ENCODE measurements at regions not wholly inside any gene's neighbourhood (a gene's known extent, or its start where the extent isn't known, plus 50 kb on each side); places are given as distances from the start of the nearest gene placed in this dataset.

DNA sequence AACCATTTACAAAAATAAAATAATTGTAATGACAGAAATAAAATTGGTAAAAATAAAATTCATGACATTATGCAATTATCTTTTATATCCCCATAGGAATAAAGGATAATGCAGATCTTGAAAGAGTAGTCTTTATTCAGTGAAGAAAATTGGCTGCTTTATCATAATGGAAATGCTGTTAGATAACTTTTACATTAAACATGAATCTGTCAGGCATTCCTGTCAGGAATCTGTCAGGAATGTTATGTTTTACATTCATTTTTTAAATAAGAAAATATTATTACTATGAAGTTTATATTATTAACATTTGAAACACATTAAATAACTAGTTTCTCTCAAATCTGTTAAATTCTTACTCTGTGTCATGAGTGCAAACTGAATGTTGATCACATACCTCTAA is 1024.7 kb upstream of the TMEFF2 start (continued):
- TF ChIP-seq, protein P1, sequence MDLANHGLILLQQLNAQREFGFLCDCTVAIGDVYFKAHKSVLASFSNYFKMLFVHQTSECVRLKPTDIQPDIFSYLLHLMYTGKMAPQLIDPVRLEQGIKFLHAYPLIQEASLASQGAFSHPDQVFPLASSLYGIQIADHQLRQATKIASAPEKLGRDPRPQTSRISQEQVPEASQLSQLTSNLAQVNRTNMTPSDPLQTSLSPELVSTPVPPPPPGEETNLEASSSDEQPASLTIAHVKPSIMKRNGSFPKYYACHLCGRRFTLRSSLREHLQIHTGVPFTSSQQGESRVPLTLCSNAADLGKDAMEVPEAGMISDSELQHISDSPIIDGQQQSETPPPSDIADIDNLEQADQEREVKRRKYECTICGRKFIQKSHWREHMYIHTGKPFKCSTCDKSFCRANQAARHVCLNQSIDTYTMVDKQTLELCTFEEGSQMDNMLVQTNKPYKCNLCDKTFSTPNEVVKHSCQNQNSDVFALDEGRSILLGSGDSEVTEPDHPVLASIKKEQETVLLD (CRISPR knock-in tag; IDR thresholded peaks at IDR 0.05; ENCODE audit: low read depth), result no peak
- no peak for TF ChIP-seq CHD4 (IDR thresholded peaks at IDR 0.05; ENCODE audit: borderline replicate concordance, low read length)
- TF ChIP-seq KDM3A (CRISPR knock-in tag; IDR thresholded peaks at IDR 0.05; ENCODE audit: low read depth), result no peak
- TF ChIP-seq SNAPC2 (CRISPR knock-in tag; IDR thresholded peaks at IDR 0.05), result no peak
- no peak for TF ChIP-seq RCOR2 (CRISPR knock-in tag; IDR thresholded peaks at IDR 0.05)

DNA sequence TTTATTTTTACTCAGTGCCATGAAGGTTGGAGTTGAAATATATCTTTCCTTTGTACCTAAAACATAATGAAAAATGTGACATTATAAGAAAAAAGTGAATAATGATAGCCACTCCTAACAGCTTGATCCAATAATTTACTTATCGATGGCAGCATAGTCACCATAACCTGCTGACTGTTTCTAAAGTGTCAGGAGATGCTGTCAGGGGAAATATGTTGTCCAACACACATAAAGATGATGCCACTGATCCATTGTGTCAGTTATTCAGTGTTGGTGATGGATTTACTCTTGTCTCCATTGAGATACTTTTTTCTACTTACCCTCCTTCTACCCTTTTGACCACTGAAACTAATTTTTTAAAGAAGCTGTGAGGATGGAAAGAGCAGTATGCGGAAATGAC is 1006.9 kb upstream of the TMEFF2 start:
- CTCF ChIA-PET (ENCODE audit: low intra/inter-chr PET ratio, low total read pairs), result no interaction called here
- no TSS peak for BruUV-seq (replicated peaks)
- Histone ChIP-seq H3K27ac (ENCODE audit: extremely low read length, insufficient read depth, low read length) (no peak overlapping the region), H3K4me3 (replicated peaks in 1 of 3; ENCODE audit: insufficient read depth in 1 of 3, low read depth in 2 of 3, low read length in 3 of 3) (no peak overlapping the region), H3K4me2 (ENCODE audit: low read depth, low read length) (no peak overlapping the region), H4K20me1 (ENCODE audit: insufficient read depth, low read length) (no peaks in the 10 kb centered on the region), H3K9ac (ENCODE audit: insufficient read depth, low read depth, low read length) (no peak overlapping the region), H3K36me3 (replicated peaks in 1 of 2; ENCODE audit: control insufficient read depth in 1 of 2, insufficient read depth in 2 of 2, low read length in 2 of 2) (no peaks in the 10 kb centered on the region), H3K79me2 (ENCODE audit: insufficient read depth, low read length) (no peaks in the 10 kb centered on the region), H3K4me1 (ENCODE audit: insufficient read depth, low read length) (no peaks in the 10 kb centered on the region), H3K27me3 (ENCODE audit: control insufficient read depth in 1 of 2, insufficient read depth in 2 of 2, low read length in 2 of 2) (0 out of 5 replicates have a peak, but pooled peaks cover 0 to 1% of the 10 kb centered on the region in 2 experiments), H3K9me3 (ENCODE audit: low read length) (no peaks in the 10 kb centered on the region), H2AFZ (ENCODE audit: low read length) (no peak overlapping the region)
- DNase-seq (ENCODE audit: low spot score) (no peak), ATAC-seq (no peak), FAIRE-seq (no peak)
- in situ Hi-C loops (cut with HindIII; ENCODE audit: extremely low pct_ligation_motif_present, low pct_unique_long_range_greater_than_20kb), result no loop called here
- WGBS (ENCODE audit: low lambda C conversion rate), result 45% methylated on average over 2 of the region's 2 CpGs
- intact Hi-C loops (cut with micrococcal nuclease; ENCODE audit: unreplicated experiment), result no loop called here
- POLR2A ChIA-PET, result no interaction called here
- TF ChIP-seq ZNF101 (CRISPR knock-in tag; IDR thresholded peaks at IDR 0.05; ENCODE audit: borderline replicate concordance, low read depth) (no peak), MBD4 (IDR thresholded peaks at IDR 0.05; ENCODE audit: borderline replicate concordance, low read length) (no peak), CBX5 (CRISPR knock-in tag; IDR thresholded peaks at IDR 0.05; ENCODE audit: borderline replicate concordance) (no peak), MAFK (conservative IDR thresholded peaks at IDR 0.05 in 1 of 2, IDR thresholded peaks at IDR 0.05 in 1 of 2; ENCODE audit: low read length in 2 of 2) (no peak), PHB2 (IDR thresholded peaks at IDR 0.05; ENCODE audit: partially characterized antibody) (no peak), U2AF2 (IDR thresholded peaks at IDR 0.05; ENCODE audit: low read depth, low read length) (no peak), BORCS8-MEF2B (CRISPR knock-in tag; IDR thresholded peaks at IDR 0.05) (no peak)
- TF ChIP-seq, protein P2, sequence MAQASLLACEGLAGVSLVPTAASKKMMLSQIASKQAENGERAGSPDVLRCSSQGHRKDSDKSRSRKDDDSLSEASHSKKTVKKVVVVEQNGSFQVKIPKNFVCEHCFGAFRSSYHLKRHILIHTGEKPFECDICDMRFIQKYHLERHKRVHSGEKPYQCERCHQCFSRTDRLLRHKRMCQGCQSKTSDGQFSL (CRISPR knock-in tag; IDR thresholded peaks at IDR 0.05), result no peak
- TF ChIP-seq, protein P3, sequence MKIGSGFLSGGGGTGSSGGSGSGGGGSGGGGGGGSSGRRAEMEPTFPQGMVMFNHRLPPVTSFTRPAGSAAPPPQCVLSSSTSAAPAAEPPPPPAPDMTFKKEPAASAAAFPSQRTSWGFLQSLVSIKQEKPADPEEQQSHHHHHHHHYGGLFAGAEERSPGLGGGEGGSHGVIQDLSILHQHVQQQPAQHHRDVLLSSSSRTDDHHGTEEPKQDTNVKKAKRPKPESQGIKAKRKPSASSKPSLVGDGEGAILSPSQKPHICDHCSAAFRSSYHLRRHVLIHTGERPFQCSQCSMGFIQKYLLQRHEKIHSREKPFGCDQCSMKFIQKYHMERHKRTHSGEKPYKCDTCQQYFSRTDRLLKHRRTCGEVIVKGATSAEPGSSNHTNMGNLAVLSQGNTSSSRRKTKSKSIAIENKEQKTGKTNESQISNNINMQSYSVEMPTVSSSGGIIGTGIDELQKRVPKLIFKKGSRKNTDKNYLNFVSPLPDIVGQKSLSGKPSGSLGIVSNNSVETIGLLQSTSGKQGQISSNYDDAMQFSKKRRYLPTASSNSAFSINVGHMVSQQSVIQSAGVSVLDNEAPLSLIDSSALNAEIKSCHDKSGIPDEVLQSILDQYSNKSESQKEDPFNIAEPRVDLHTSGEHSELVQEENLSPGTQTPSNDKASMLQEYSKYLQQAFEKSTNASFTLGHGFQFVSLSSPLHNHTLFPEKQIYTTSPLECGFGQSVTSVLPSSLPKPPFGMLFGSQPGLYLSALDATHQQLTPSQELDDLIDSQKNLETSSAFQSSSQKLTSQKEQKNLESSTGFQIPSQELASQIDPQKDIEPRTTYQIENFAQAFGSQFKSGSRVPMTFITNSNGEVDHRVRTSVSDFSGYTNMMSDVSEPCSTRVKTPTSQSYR (CRISPR knock-in tag; IDR thresholded peaks at IDR 0.05; ENCODE audit: borderline replicate concordance), result no peak
